Peyer's patch (tissue), 4 donors: ENCODE measurements at regions not wholly inside any gene's neighbourhood (a gene's known extent, or its start where the extent isn't known, plus 50 kb on each side); places are given as distances from the start of the nearest gene placed in this dataset.

ENCODE experiments used
- POLR2A ChIP-seq, 2 donors: fragments of 450-650 bp; IDR thresholded peaks; one replicate each; pipeline ENCODE4 v1.5.1; 2017; ENCODE audit warnings: antibody characterized with exemption in 2 of 2, mild to moderate bottlenecking in 2 of 2, moderate library complexity in 2 of 2
- TF ChIP-seq, protein P1 (sequence below), 6 experiments: fragments of 450-650 bp in 4 of 6; fragments of 200-600 bp in 2 of 6; sonication (generic) in 1 of 6; IDR thresholded peaks; one replicate each; pipeline ENCODE4 v1.5.1; 2017 to 2019; ENCODE audit warnings: antibody characterized with exemption in 6 of 6, mild to moderate bottlenecking in 3 of 6, moderate library complexity in 1 of 6

DNA sequence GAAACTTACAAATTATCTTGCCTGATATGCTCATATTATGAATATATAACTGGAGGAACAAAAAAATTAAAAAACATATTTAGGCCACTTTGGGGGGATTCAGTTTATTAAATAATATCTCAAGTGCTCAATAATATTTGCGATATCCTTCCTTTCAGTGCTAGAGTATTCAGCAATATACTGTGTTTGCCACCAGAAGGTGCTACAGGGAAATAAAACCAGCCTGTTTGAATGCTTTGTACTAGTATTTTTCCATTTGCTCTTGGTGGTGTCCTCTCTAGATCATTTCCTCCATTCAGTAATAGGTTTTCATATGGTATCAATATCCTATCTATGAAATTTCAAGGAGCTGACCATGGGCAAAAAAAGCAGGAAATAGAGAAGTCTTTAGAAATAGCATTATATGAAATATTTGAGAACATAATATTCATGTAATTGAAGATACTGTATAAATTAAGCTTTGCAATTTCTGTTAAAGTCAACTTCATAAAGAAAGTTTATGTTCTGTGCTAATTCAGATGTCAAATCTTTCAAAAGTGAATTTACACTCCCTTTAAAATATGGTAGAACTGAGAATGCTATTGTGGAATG, 106.2 kb upstream of the NAV3 start:
- no peak for TF ChIP-seq POLR2A (IDR thresholded peaks at IDR 0.05)
- TF ChIP-seq, protein P1, sequence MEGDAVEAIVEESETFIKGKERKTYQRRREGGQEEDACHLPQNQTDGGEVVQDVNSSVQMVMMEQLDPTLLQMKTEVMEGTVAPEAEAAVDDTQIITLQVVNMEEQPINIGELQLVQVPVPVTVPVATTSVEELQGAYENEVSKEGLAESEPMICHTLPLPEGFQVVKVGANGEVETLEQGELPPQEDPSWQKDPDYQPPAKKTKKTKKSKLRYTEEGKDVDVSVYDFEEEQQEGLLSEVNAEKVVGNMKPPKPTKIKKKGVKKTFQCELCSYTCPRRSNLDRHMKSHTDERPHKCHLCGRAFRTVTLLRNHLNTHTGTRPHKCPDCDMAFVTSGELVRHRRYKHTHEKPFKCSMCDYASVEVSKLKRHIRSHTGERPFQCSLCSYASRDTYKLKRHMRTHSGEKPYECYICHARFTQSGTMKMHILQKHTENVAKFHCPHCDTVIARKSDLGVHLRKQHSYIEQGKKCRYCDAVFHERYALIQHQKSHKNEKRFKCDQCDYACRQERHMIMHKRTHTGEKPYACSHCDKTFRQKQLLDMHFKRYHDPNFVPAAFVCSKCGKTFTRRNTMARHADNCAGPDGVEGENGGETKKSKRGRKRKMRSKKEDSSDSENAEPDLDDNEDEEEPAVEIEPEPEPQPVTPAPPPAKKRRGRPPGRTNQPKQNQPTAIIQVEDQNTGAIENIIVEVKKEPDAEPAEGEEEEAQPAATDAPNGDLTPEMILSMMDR (IDR thresholded peaks at IDR 0.05) = peak in 4 of 6 experiments; percentile 19 to 55 (median 52)
